ENCODE measurements at regions not wholly inside any gene's neighbourhood (a gene's known extent, or its start where the extent isn't known, plus 50 kb on each side); places are given as distances from the start of the nearest gene placed in this dataset.
"Not testable (repeated sequence)": the region's sequence is repeated elsewhere in the genome, so short reads cannot be mapped to it uniquely, and the experiment has no call there.

GRCh38 chr7:29619111-29619510, 55.5 kb downstream of the PRR15 start:
- no peak for DNase-seq (ENCODE audit: low read depth in 2 of 2)

DNA sequence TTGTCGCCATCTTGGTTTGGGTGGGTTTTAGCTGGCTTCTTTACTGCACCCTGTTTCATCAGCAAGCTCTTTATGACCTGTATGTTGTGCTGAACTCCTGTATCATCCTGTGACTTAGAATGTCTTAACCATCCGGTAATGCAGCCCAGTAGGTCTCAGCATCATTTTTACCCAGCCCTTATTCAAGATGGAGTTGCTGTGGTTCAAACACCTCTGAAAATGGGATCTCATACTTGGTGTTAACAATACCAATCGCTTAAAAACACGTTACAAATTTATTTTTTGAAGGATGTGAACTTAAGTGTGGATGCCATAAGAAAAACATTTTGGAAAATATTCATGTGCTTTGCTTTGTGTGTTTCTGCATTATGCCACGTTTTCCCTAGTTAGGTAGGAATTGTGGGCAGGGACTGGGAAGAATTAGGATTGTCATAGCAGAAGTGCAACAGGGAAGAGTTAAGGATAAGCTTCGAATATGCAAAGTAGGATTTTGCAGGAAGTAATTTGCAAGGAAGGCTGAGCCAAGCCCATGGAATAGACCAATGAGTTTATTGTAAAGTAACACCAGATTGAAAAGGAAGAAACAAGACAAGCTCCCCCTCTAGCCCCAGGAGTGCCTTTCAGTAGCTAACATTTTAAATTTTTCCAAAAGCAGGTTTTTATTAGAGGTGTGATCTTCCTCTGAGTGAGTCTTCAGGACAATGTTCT, 56.4 kb downstream of the PRR15 start:
- DNase-seq (ENCODE audit: low read depth in 2 of 2): no peak

DNA sequence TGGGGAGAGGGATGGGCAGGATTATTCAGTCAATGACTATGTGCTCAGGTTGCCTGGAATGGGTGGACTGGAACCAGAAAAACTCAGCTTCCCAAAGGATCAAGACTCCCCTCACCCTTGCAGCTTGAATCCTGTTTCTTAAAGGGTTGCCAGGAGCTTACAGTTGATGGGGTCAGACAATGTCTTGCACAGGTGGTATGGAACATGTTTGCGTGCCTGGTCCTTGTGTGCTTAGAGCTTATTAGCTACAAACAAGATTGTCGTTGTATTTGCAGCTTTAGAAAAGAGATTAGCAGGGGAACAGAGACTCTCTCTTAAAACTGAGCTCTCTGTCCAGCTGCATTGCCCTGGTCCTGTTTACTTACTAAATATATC, 56.9 kb downstream of the PRR15 start:
- DNase-seq (ENCODE audit: low read depth in 2 of 2): no peak

- no peak for DNase-seq (ENCODE audit: low read depth in 2 of 2)
These were observed 59.0 kb downstream of the PRR15 start for GRCh38 chr7:29622335-29623265.

DNA sequence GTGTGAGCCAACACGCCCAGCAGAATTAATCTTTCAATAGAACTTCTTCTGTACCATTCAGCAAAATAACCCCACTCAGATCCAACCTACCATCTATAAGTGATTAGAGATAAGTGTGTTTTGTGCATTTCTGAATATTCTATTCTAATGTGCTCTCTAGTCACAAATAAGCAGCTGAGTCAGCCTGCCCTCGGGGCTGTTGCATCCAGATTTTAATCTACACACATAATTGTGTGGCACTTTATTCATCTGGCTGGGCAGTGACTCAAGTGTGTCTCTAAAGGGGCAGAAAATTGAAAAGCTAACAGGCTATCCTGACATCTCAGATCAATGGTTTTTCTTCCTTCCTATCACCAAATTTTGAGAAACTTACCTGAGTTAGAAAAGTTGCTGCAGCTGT, 60.3 kb downstream of the PRR15 start:
- DNase-seq (ENCODE audit: low read depth in 2 of 2): no peak

DNA sequence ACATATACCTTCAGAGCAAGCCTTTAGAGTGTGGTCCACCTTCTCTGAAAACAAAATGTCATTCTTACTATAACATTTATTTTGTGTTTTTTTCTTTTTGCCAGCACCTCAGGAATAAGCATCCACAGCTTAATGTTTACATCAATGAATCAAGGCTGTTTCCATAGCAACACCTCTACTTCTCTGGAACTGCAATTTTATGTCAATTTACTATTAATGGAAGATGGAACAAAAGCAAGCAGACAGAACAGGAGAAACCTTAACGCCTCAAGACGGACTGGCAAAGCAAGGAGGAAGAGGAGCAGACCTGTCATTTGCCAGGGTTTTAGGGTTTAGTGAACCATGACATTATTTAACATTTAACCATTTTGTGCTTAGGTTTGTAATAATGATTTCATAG, 63.1 kb downstream of the PRR15 start:
- DNase-seq (ENCODE audit: low read depth in 2 of 2): no peak

GRCh38 chr7:29627631-29628030, 64.0 kb downstream of the PRR15 start:
- DNase-seq (ENCODE audit: low read depth in 2 of 2): no peak

DNA sequence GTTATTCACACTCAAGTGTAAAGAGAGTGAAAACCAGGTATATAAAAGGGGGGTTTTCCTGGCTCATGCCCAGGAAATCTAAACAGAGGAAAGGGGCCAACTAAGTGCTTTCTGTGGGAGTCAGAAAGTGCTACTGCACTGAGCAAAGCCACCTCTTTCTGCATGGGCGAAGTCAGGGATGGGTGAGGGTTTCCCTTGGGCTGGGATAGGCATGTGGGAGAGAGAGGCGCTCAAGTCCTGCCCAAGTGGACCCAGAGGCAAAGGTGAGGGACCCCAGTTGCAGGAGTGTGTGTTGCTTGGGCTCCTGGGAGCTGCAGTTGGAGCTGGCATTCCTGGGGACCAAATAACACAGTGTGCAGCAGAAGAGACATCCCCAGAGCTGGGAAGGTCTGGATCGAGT, 65.9 kb downstream of the PRR15 start:
- no peak for DNase-seq (ENCODE audit: low read depth in 2 of 2)

DNA sequence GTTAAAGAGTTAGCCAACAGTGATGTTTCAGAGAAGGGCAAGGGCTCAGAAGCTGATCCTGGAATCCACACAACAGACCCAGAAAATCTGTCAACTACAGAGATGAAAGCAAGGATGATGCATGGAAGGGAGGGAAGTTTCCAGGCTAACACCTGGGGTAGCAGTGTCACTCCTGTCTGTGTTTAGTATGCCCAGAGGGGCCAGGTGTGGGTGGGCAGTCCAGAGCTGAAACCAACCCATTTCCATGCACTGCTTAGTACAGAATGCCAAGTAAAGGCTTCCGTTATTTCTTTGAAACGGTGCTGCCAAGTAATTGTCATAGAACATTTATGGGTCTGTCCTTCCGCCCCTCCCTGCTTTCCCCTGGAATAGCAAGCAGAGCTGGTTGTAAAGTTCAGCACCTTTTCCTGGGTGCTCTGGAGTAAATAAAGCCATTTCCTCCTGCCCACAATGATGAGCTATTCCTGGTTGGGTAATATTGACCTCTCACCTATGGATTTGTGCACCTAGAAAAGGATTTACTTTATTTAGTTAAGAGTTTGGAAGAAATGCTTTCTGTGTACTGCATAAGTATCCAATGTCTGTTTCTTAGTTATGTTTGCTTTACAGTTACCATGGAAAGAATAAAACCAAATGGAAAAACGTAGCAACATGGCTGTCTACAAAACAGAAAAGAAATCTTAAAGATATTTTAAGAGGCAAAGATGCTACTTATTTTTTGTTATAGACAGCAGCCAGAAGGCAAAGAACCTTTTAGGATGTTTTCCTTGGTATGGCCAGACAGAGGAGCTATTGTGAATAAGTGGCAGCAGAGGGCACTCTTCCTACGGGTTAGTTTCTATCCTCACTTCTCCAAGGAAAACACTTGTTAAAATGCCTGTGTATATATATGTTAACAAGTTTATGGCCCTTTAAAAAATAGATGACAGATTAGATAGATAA, 71.7 kb downstream of the PRR15 start:
- not testable (repeated sequence) for DNase-seq (ENCODE audit: low read depth in 2 of 2)

DNA sequence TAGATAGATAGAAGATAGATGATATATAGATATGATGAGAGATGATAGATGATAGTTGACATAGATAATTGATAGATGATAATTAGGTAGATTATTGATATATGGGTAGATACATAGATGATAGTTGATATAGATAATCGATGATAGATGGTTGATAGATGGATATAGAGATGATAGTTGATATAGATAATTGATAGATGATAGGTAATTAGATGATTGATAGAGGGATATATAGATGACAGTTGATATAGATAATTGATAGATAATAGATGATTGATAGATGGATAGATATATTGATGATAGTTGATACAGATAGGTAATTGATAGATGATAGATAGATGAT, 72.3 kb downstream of the PRR15 start:
- no peak for DNase-seq (ENCODE audit: low read depth in 2 of 2)

GRCh38 chr7:29637374-29637773, 73.7 kb downstream of the PRR15 start:
- no peak for DNase-seq (ENCODE audit: low read depth in 2 of 2)

GRCh38 chr7:29638841-29639240, 75.2 kb downstream of the PRR15 start:
- DNase-seq (ENCODE audit: low read depth in 2 of 2): not testable (repeated sequence)

- DNase-seq (ENCODE audit: low read depth in 2 of 2): no peak
These were observed 75.8 kb downstream of the PRR15 start for GRCh38 chr7:29639386-29639785.

DNA sequence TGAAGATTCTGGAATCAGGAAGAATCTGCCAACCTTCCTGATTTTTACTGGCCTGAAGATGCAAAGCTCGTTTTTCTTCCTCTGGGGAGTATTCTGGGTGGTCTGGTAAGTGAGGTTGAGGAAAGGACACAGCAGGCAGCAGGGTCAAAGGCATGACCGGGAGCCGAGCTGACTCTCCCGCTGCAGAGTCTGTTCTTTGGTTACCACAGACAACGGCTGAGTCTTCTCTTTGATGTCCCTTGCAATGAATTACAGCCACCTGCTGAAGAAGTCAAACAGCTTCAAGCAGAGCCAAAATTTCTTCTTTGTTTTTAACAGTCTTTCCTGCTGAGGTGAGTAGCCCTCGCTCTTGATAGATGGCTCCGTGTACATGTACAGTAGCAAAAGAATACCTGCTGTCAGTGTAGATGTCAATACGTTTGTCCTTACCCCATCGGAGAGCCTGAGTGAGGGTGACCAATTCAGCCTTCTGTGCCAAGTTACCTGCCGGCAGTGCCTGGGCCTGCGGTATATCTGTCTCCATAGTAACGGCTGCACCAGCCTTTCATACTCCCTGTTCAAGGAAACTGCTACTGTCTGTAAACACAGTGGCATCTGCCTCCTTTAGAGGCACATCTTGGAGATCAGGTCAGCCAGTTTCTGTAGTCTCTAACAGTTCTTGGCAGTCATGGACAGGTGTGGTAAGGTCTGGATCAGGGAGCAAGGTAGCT, 76.4 kb downstream of the PRR15 start:
- DNase-seq (ENCODE audit: low read depth in 2 of 2): no peak

DNA sequence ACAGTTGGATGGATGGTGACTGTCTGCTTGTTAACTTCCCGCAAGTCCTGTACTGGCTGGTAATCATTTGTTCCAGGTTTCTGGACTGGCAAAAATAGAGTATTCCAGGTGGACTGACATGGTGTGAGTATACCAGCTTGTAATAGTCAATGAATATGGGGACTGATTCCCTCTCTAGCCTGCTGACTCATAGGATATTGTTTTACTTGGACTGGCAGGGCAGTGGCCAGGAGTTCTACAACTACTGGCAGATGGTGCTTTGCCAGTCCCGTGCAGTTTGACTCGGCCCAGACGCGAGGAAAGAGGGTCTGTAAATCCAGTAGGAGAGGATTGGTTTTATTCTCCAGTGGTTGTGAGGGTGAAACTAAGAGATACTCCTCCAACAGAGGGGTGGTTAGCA, 78.0 kb downstream of the PRR15 start:
- no peak for DNase-seq (ENCODE audit: low read depth in 2 of 2)

DNA sequence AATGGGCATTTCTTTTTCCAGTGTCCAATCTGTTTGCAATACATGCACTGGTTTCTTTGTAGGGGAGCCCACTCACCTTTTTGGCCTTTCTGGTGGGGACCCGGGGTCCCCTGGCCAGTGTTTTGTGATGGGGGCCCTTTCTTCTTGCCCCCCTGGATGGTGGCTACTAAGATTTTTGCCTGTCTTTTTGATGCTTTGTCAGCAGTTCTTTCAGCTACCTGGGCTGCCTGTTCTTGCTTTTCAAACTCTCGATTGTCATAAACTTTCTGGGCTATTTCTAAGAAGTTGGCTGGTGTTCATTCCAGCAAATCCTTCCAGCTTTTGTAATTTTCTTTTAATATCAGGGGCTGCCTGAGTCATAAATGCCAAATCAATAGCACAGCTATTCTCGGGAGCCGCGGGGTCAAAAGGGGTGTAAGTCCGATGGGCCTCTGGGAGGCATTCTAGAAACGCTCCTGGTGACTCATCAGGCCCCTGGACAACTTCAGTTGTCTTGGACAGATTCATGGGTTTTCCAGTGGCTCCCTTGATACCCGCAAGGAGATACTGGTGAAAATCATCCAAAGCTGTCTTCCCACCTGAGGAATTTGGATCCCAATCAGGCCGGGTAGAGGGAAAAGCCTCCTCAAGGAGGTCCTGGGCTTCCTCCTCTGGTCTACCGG, 79.0 kb downstream of the PRR15 start:
- no peak for DNase-seq (ENCODE audit: low read depth in 2 of 2)

- DNase-seq (ENCODE audit: low read depth in 2 of 2): not testable (repeated sequence)
These were observed 82.5 kb downstream of the PRR15 start for GRCh38 chr7:29646116-29646515.

DNA sequence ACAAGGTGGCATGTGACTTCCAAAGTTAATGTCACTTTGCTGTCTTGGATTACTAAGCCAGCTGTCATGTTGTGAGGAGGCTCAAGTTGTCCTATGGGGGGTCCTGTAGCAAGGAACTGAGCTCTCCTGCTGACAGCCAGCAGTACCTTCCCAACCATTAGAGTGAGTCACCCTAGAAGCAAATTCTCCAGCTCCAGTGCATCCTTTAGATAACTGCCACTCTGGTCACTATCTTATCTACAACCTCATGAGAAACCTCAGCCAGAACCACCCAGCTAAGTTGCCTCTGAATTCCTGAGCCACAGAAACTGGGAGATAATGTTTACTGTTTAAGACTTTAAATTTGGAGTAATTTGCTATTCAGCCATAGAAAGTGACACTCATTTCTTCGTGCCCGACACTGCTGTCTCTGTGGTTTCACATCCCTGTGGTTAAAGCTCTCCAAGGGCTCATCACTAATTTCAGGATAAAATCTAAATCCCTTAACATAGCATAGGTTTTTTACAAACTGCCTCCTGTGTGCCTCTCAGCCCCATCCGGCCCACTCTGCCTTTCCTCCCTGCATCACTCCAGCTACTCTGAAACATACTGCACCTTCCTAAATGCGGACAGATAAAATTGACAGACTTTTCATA, 83.5 kb downstream of the PRR15 start:
- DNase-seq (ENCODE audit: low read depth in 2 of 2): no peak

- not testable (repeated sequence) for DNase-seq (ENCODE audit: low read depth in 2 of 2)
These were observed 84.1 kb downstream of the PRR15 start for GRCh38 chr7:29647691-29648210.

DNA sequence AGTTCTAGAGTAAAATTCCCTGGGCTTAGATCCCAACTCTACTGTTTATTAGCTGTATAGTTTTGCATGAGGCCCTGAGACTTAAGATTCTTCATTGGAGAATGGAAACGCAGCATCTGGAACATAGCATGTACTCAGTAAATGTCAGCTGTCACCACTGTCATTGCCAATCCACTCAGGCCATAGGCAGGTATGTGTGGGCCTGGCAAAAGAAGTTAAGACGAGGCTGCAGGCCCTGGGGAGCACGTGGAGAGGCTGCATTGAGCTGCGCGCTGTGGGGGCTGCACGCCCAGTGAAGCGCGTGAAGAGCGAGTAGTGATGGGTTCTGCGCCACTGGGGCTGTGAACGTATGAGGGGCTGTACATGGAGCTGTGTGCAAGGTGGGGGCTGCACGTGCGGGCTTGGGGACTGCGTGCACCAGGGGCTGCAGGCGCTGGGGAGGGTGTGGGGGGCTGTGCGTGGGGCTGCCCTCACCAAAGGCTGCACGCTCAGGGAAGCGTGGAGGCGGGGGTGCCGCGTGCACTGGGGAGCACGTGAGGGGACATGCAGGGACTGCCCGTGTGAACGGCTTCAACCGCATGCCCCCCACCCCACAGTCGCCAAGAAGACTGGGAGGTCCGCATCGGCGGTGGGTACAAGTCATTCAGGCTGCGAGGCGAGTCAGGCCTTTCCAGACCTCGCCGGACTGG, 85.5 kb downstream of the PRR15 start:
- DNase-seq (ENCODE audit: low read depth in 2 of 2): no peak

Measured in stimulated activated CD8-positive, alpha-beta memory T cell treated with anti-CD3 and anti-CD28 coated beads, Interleukin-7, amount 100 ng/mL, for 4 hours (primary cell).